GM18873 (cell line): ENCODE measurements at regions not wholly inside any gene's neighbourhood (a gene's known extent, or its start where the extent isn't known, plus 50 kb on each side); places are given as distances from the start of the nearest gene placed in this dataset.

Experiments
- ATAC-seq: cut with Tn5 transposase; IDR thresholded peaks from one replicate; pipeline ENCODE4 v1.9.1; 2021; ENCODE audit warnings: mild to moderate bottlenecking, moderate library complexity, moderate number of reproducible peaks; ENCODE audit not compliant: unreplicated experiment, low FRiP score

DNA sequence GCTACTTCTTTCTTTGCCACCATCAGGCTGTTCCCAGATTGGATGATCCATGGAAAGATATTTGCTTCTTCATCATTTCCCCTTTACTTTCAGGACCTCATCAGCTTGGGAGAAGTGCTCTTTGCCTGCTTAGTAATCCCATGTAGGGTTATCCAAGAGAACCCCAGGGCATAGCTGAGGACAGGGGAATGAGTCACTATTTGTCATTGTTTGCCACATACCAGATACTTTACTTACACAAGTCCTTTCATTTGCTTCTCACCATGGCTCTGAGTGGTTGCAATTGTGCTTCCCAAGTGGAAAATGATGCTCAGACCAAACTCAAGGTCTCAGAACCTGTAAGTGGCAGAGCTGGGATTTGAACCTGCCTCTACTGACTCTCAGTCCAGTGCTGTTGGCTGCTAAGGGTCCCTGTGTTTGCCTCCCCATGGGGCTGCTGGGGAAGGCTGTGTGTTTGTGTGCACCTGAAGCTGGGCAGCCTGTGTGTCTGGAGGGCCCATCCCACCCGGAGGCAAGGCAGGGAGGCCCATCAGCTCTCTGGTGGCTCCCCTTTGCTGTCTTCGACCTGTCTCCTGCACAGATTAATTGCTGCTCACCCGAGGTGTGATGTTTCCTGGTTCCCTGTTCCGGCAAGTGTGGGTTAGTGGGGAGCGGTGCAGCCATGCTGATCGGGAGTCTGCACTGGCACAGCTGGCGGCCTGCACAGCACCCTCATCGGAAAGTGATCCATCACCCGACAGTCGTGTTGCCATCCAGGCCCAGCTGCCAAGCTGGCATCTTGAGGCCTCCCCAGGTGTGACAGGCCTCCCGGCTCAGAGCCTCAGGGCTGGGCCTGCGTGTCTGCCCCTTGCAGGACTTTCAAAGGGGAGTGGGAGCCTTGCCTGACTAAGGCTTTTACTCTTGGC, 228.8 kb downstream of the DHX35 start:
- ATAC-seq: no peak

GRCh38 chr20:39188266-39188765, 226.2 kb downstream of the DHX35 start:
- no peak for ATAC-seq

- no peak for ATAC-seq
Measured at GRCh38 chr20:39181490-39181889, 219.3 kb downstream of the DHX35 start.

DNA sequence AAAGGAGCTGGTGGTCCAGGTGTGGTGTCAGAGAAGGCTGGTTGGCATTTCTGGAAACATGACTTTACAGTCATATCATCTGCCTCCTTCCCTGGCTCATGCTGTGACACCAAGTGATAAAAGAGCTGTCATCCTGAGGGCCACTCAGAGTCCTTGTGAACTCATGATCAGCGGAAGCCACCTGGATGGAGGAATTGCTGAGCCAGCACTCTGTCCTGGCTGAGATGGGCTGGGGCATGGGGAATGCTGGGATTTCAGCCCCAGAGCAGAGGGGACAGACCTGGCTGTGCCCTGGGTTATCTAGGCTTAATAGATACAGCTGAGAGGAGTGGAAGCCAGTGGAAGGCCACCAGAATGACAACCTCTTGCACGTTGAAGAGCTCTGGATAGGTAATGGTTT, 214.3 kb downstream of the DHX35 start:
- no peak for ATAC-seq

DNA sequence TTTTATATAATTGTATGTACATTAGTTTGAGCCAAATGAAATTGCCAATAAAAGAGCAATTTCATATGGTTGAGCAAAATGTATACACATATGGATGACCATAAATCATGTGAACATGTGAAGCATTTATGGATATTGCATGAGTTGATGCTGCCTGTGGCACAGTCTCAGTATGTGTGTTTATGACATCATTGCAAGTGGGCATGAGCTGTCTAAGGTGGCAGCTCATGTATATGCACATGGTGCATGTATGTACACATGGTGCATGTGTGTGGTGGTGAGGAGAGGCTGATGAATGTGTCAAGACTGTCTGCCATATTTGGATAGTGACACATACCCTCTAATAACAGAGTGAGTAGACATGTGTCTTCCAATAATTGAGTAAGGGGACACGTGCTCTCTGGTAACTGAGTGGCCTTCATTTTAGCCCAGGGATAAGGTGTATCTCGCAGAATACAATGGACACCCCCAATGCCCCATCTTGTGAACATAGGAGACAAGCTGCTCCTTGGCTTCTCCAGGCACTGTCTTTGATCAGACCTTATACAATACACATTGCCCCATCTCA, 208.8 kb downstream of the DHX35 start:
- ATAC-seq: no peak

DNA sequence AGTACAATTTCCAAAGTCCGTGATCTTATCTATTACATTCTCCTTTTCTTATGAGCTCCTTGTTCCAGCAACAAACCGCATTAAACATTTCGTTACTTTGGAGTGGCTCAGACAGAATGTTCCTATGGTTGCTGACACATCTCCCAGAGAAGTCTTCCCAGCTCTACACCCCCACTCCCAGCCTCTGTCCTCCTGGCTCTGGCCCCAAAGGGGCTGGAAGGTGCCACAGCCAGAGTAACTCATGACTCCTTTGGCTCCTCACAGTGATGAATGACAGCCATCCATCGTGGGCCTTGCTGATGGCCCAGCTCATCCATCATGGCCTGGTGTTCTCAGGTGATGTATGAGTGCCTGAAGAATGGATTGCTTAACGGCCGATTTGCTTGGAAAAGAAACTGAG, 203.0 kb downstream of the DHX35 start:
- ATAC-seq: no peak

- no peak for ATAC-seq
Measured at GRCh38 chr20:39164642-39165041, 202.5 kb downstream of the DHX35 start.

DNA sequence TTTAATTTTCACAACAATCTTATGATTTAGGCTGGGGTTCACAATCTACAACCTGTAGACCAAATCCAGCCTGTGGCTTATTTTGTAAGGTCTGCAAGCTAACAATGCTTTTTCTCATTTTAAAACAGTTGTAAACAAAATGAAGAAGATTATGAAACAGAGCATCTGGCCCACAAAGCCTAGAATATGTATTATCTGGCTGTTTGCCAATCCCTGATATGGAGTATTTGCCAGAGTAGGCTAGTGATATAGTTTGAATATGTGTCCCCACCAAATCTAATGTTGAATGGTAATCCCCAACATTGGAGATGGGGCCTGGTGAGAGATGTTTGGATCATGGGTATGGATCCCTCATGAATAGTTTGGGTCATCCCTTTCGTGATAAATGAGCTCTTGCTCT, 201.8 kb downstream of the DHX35 start:
- no peak for ATAC-seq

GRCh38 chr20:39161900-39162299, 199.8 kb downstream of the DHX35 start:
- no peak for ATAC-seq

- ATAC-seq: no peak
Measured at GRCh38 chr20:39155971-39156370, 193.8 kb downstream of the DHX35 start.

GRCh38 chr20:39152742-39153141, 190.6 kb downstream of the DHX35 start:
- ATAC-seq: no peak

- ATAC-seq: no peak
Measured at GRCh38 chr20:39152126-39152525, 190.0 kb downstream of the DHX35 start.

GRCh38 chr20:39150501-39150900, 188.4 kb downstream of the DHX35 start:
- no peak for ATAC-seq

GRCh38 chr20:39146394-39146793, 184.2 kb downstream of the DHX35 start:
- no peak for ATAC-seq

- no peak for ATAC-seq
Measured at GRCh38 chr20:39145921-39146320, 183.8 kb downstream of the DHX35 start.

DNA sequence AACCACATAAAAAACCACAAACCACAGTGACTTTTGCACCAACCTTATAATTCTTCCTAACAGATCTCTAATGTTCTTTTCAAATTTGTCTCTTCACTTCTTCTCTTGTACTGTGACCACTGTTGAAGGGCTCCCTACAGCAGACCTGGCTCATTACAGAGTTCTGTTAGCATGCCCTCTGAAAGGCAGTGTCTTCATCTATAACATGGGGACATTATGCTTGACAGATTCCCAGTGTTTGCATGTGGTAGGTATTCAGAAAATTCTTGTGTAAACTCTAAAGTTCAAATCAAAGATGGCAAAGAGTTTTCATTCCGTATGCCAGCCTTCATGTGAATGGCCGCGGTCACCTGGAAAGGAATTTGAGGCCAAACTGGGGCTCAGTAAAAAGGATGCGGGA, 182.6 kb downstream of the DHX35 start:
- no peak for ATAC-seq

- ATAC-seq: no peak
Measured at GRCh38 chr20:39142407-39143096, 180.4 kb downstream of the DHX35 start.

DNA sequence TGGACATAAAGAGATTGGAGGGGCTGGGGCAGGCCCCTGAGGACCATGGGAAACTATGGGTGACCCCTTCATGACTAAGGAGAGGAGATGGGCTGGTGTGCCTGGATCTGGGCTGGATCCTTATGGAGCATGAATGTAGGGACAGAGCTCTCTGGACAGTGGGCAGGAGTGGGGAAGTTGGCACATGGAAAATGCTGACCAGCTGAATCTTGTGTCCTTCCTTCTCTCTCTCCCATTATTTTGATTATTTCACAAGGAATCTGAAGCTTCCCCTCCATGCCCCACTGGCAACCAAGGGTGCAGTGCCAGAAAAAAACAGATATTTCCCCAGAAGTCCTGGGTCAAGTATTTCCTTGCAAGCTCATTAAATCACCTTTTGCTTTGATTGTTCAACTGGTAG, 175.2 kb downstream of the DHX35 start:
- ATAC-seq: no peak

DNA sequence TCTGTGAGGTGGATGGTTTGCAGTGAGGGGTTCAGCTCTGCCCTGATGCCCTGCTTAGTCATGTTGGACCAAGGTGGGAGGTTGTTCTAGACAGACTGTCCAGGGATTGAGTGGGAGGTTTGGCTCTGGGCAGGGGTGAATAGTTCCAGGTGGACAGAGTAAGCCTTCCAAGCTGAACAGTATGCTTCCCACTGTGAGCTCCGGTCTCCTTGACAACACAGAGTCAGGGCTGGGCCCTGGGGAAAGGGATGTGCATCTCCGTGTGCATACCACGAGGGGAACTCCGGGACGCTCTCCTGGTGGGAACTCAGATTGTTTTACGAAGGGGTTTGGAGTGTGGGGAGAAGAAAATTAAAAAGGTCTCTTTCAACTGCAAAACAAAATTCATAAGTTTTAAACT, 174.7 kb downstream of the DHX35 start:
- ATAC-seq: no peak

DNA sequence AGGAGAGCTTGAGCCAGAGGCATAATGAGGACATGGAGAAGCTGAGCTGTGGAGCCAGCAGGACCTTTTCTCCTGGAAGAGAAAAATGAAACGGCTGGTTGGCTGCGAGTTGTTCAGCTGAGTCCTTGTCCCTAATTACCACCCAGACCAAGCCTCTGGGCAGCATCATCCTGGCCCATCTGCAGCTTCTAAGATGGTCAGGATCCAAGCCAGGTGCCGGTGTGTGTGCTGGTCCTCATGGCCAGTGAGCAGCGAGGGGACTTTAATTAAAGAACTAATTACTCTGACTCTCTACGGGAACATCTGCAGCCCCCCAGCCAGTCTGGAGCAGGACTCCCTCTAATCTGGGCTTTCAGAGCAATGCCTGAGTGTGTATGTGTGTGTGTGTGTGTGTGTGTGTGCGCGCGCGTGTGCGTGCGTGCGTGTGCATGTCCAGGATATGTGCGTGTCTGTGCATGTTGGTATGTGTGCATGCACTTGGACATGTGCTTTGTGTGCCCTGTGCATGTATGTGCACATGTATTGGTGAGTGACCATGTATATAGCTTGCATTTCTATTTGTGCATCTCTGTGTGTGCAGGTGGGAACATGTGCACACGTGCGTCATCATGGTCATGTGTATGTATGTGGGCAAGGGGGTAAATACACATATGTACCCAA, 173.9 kb downstream of the DHX35 start:
- no peak for ATAC-seq

GRCh38 chr20:39133201-39133600, 171.1 kb downstream of the DHX35 start:
- no peak for ATAC-seq
